ENCODE measurements at regions not wholly inside any gene's neighbourhood (a gene's known extent, or its start where the extent isn't known, plus 50 kb on each side); places are given as distances from the start of the nearest gene placed in this dataset.
"Not testable (repeated sequence)": the region's sequence is repeated elsewhere in the genome, so short reads cannot be mapped to it uniquely, and the experiment has no call there.

DNA sequence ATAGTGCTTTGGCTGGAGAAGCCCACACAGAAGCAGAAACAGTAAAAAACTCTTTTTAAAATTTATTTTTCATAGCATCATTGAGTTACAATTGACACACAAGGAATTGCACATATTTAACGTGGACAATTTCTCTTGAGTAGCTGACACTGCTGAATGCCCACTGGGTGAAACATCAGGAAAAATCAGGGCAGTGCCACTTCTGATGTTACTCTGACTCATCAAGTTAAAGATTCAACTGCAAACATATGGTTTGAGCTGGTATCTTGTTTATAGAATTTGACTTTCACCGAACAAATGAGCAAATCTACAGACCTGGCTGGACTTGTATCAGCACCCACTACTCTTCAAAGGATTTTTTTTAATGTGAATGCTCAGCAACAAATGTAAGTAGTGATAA is 66.3 kb upstream of the CTSV start:
- in situ Hi-C loops (cut with MboI; ENCODE audit: low sequenced_read_pairs) = not testable (repeated sequence)

DNA sequence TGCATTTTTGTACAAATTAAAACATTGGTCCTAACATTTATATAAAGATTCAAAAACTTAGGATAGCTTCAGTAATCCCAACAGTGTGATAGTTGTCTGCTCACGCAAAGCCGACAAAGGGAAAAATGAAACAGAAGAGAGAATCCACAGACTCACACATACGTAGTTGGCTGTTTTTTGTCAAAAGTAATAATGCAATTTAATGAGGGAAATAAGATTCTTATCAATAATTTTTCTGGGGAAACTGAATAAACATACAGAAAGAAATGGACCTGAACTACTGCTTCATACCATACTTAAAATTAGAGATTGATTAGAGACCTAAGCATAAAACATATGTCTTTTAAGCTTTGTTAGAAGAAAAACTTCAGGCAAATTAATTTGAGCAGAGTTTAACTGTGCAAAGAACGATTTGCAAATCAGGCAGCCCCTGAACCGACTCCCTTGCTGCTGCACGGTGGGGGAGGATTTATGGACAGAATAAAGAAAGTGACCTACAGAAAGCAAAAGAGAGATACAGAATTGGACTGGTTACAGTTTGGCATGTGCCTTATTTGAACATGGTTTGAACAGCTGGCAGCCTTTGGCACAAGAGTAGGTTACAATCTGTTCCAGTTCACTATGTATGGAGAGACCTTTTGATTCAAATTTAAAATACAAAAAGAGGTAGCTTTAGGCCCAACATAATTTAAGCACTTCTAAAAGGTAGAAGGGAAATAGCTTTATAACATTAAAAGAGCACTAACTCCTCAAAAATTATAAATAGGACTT is 64.9 kb upstream of the CTSV start:
- in situ Hi-C loops (cut with MboI; ENCODE audit: low sequenced_read_pairs) = not testable (repeated sequence)

DNA sequence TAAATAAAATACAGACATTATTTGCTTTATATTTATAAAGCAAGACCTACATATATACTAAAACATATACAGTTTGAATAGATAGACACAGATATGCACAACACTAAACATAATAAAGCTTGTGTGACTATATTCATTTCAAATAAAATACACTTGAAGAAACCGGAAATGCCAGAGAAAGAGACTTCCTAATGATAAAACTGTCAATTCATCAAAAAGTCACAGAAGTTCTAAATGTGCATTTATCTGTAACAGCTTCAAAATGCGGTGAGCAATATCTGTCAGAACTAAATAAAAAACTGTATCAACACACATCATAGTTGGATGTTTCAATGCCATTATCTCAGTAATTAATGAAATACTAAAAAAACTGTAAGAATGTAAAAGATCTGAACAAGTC is 60.6 kb upstream of the CTSV start:
- in situ Hi-C loops (cut with MboI; ENCODE audit: low sequenced_read_pairs) = not testable (repeated sequence)

DNA sequence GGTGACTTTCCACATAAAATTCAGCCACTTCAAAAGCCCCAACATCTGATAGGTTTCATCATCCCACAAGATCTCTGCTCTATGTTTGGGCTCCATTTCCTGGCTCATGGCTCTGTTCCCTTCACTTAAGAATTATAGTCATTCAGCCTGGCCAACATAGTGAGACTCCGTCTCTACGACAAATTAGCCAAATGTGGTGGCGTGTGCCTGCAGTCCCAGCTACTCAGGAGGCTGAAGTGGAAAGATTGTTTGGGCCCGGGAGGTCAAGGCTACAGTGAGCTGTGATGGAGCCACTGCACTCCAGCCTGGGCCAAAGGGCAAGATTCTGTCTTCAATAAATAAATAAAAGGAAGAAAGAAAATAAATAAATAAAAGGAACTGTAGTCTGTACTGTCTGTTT is 57.9 kb upstream of the CTSV start:
- in situ Hi-C loops (cut with MboI; ENCODE audit: low sequenced_read_pairs) = no loop called here

DNA sequence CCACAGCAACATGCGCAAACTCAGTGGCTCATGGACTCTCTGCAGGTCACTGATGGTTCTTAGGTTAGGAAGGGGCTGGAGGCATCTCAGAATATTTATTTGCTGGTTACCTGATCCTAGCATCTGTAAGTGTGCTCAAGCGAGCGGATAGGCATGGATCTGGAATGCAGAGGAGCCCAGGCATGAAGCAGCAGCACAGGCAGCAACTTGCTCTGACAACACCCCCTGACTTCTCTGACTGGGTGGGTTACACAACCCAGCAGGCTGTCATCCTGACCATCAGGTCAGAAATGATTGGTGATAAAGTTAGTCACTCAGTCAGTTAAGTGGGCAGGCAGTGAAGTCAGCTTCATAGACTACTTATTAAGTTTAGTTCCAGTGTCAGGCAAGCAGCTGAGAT is 50.4 kb upstream of the CTSV start:
- in situ Hi-C loops (cut with MboI; ENCODE audit: low sequenced_read_pairs) = not testable (repeated sequence)
